ENCODE measurements at regions not wholly inside any gene's neighbourhood (a gene's known extent, or its start where the extent isn't known, plus 50 kb on each side); places are given as distances from the start of the nearest gene placed in this dataset.
A peak's percentile ranks its signal among the peaks of the same experiment; 100 is the strongest.
"Not testable (repeated sequence)": the region's sequence is repeated elsewhere in the genome, so short reads cannot be mapped to it uniquely, and the experiment has no call there.

DNA sequence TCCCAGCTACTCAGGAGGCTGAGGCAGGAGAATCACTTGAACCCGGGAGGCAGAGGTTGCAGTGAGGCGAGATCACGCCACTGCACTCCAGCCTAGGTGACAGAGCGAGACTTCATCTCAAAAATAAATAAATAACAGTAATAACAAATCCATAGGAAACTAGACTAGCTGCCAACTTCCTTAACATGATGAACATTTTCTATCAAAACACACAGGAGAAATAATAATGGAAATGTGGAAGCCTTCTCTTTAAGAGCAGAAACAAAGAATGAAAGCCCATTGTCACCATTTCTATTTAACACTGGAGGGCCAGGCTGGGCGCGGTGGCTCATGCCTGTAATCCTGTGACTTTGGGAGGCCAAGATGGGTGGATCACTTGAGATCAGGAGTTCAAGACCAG, 56.7 kb upstream of the SMURF2 start:
- H3K27me3 ChIP-seq (ENCODE audit: control insufficient read depth, insufficient read depth, low read length); POLR2A ChIA-PET; H3K4me3 ChIP-seq (ENCODE audit: low read depth in 2 of 2, low read length in 2 of 2); ATAC-seq; H3K36me3 ChIP-seq (ENCODE audit: control insufficient read depth, insufficient read depth, low read length); H3K27ac ChIP-seq (ENCODE audit: low read length); H3K4me1 ChIP-seq (ENCODE audit: control insufficient read depth, insufficient read depth, low read length); BruUV-seq (replicated peaks); in situ Hi-C loops (cut with HindIII; ENCODE audit: low pct_unique_long_range_greater_than_20kb, low sequenced_read_pairs); DNase-seq (ENCODE audit: low read depth, low spot score); H3K9me3 ChIP-seq (ENCODE audit: control insufficient read depth, insufficient read depth, low read depth, low read length); CTCF ChIA-PET: not testable (repeated sequence)
- intact Hi-C loops (cut with micrococcal nuclease; ENCODE audit: unreplicated experiment): loop anchor here (10.0 kb wide), 1 partner anchor 54 kb away; the partner anchor contains the start of gene SMURF2

GRCh38 chr17:64718058-64718457, 56.0 kb upstream of the SMURF2 start:
- H3K4me1 ChIP-seq (ENCODE audit: control insufficient read depth, insufficient read depth, low read length): peaks cover under 1% of the 10 kb centered on the region
- no peaks in the 10 kb centered on the region for H3K27me3 ChIP-seq (ENCODE audit: control insufficient read depth, insufficient read depth, low read length)
- in situ Hi-C loops (cut with HindIII; ENCODE audit: low pct_unique_long_range_greater_than_20kb, low sequenced_read_pairs) (no loop called here), intact Hi-C loops (cut with micrococcal nuclease; ENCODE audit: unreplicated experiment) (loop anchor here (10.0 kb wide), 1 partner anchor 53 kb away; the partner anchor contains the start of gene SMURF2)
- ChIA-PET CTCF (no interaction called here), POLR2A (no interaction called here)
- ATAC-seq (no peak), DNase-seq (ENCODE audit: low read depth, low spot score) (no peak)
- BruUV-seq (replicated peaks): no TSS peak
- H3K27ac ChIP-seq (ENCODE audit: low read length): no peak overlapping the region
- H3K4me3 ChIP-seq (ENCODE audit: low read depth in 2 of 2, low read length in 2 of 2): no peak overlapping the region
- TF ChIP-seq REST (IDR thresholded peaks at IDR 0.05; ENCODE audit: insufficient read depth in 1 of 2, low read depth in 2 of 2, low read length in 1 of 2): no peak
- TF ChIP-seq TCF7L2 (IDR thresholded peaks at IDR 0.05; ENCODE audit: low read depth, low read length): no peak
- TF ChIP-seq CTCF (IDR thresholded peaks at IDR 0.05): no peak
- TF ChIP-seq POLR2AphosphoS5 (IDR thresholded peaks at IDR 0.05; ENCODE audit: low read depth, low read length): no peak
- H3K36me3 ChIP-seq (ENCODE audit: control insufficient read depth, insufficient read depth, low read length): no peaks in the 10 kb centered on the region
- no peaks in the 10 kb centered on the region for H3K9me3 ChIP-seq (ENCODE audit: control insufficient read depth, insufficient read depth, low read depth, low read length)

DNA sequence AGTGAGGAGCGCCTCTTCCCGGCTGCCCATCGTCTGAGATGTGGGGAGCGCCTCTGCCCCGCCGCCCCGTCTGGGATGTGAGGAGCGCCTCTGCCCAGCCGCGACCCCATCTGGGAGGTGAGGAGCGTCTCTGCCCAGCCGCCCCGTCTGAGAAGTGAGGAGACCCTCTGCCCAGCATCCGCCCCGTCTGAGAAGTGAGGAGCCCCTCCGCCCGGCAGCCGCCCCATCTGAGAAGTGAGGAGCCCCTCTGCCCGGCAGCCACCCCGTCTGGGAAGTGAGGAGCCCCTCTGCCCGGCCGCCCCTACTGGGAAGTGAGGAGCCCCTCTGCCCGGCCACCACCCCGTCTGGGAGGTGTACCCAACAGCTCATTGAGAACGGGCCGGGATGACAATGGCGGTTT, 54.4 kb upstream of the SMURF2 start:
- H3K9me3 ChIP-seq (ENCODE audit: control insufficient read depth, insufficient read depth, low read depth, low read length); H3K4me1 ChIP-seq (ENCODE audit: control insufficient read depth, insufficient read depth, low read length); H3K4me3 ChIP-seq (ENCODE audit: low read depth in 2 of 2, low read length in 2 of 2); H3K36me3 ChIP-seq (ENCODE audit: control insufficient read depth, insufficient read depth, low read length); DNase-seq (ENCODE audit: low read depth, low spot score); BruUV-seq (replicated peaks); H3K27ac ChIP-seq (ENCODE audit: low read length); H3K27me3 ChIP-seq (ENCODE audit: control insufficient read depth, insufficient read depth, low read length); CTCF ChIA-PET; in situ Hi-C loops (cut with HindIII; ENCODE audit: low pct_unique_long_range_greater_than_20kb, low sequenced_read_pairs); POLR2A ChIA-PET; ATAC-seq: not testable (repeated sequence)
- intact Hi-C loops (cut with micrococcal nuclease; ENCODE audit: unreplicated experiment): loop anchor here (10.0 kb wide), 1 partner anchor 52 kb away; the partner anchor contains the start of gene SMURF2

DNA sequence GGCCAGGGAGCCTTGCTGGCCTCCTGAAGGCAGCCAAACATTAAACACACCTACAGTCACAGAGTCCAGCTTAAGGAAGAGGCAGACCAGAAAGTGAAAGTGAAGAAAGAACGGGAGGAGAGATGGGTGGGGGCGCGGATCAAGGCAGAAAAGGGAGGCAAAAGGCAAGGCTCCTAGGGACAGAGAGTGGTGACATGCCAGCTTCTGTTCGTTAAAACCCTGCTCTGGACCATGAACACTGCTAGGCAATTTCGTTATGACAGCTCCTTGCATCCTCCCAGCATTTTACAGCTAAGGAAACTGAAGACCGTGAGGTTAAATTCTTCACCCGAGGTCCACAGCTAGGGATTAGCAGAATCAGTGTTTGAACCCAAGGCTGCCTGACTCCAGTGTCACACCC, 51.7 kb upstream of the SMURF2 start:
- H3K9me3 ChIP-seq (ENCODE audit: control insufficient read depth, insufficient read depth, low read depth, low read length); H3K27me3 ChIP-seq (ENCODE audit: control insufficient read depth, insufficient read depth, low read length); H3K36me3 ChIP-seq (ENCODE audit: control insufficient read depth, insufficient read depth, low read length); DNase-seq (ENCODE audit: low read depth, low spot score); CTCF ChIA-PET; BruUV-seq (replicated peaks); in situ Hi-C loops (cut with HindIII; ENCODE audit: low pct_unique_long_range_greater_than_20kb, low sequenced_read_pairs): not testable (repeated sequence)
- ATAC-seq: peak; percentile 32
- Histone ChIP-seq H3K4me3 (ENCODE audit: low read depth in 2 of 2, low read length in 2 of 2) (peak overlapping the region; percentile 16 to 44; a peak in 2 of 4 replicates), H3K4me1 (ENCODE audit: control insufficient read depth, insufficient read depth, low read length) (peaks cover 11% of the 10 kb centered on the region), H3K27ac (ENCODE audit: low read length) (peak overlapping the region; percentile 44; the same call in 1 of the 2 replicates)
- POLR2A ChIA-PET: interaction anchor here (0.6 kb wide), 1 partner anchor 45 kb away, joined by 3 read pairs; no protein-coding TSS in a partner anchor
- intact Hi-C loops (cut with micrococcal nuclease; ENCODE audit: unreplicated experiment): loop anchor here (10.0 kb wide), 1 partner anchor 49 kb away; the partner anchor contains the start of gene SMURF2

DNA sequence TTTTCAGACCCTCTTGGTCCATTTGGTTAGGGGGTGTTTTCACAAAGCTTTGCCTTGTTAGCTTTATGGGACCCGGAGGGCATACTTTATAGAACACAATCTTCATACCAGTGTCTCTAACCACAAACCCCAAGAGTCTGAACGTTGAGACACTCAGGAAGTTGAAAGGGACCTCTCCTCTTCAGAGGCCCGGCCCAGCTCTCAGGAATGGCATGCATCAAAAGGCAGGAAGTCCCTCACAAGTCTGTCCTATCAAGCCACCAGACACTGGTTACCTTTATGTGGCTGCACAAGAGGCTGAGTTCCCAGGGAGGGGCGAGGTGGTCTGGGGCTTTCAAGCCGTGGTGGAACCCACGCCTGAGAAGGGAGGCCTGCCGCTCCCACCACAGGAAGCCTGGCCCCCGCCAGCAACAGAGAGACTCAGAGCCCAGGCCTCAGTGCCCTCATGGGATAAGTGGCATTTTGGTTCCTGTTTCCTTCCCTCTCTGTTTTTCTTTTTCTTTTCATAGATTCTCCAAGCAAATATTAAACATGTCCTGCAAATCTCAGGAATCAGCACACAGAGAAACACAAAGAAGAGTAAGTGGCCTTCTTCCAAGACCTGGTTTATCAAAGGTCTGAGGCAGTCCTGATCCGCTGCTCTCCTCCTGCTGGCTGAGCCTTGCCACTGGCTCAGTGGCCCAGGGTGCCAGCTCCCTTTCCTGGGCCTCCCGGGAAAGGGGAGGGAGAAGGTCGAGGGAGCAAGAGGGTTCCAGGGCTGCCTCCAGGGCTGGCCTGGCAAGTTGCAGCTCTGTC, 50.6 kb upstream of the SMURF2 start:
- in situ Hi-C loops (cut with HindIII; ENCODE audit: low pct_unique_long_range_greater_than_20kb, low sequenced_read_pairs); H3K27me3 ChIP-seq (ENCODE audit: control insufficient read depth, insufficient read depth, low read length); H3K27ac ChIP-seq (ENCODE audit: low read length); H3K9me3 ChIP-seq (ENCODE audit: control insufficient read depth, insufficient read depth, low read depth, low read length); DNase-seq (ENCODE audit: low read depth, low spot score); BruUV-seq (replicated peaks); H3K4me3 ChIP-seq (ENCODE audit: low read depth in 2 of 2, low read length in 2 of 2); H3K36me3 ChIP-seq (ENCODE audit: control insufficient read depth, insufficient read depth, low read length): not testable (repeated sequence)
- intact Hi-C loops (cut with micrococcal nuclease; ENCODE audit: unreplicated experiment): loop anchor here (10.0 kb wide), 1 partner anchor 48 kb away; the partner anchor contains the start of gene SMURF2
- peaks cover 13% of the 10 kb centered on the region for H3K4me1 ChIP-seq (ENCODE audit: control insufficient read depth, insufficient read depth, low read length)
- ChIA-PET POLR2A (interaction anchor here (0.7 kb wide), 1 partner anchor 12 kb away, joined by 4 read pairs; no protein-coding TSS in a partner anchor), CTCF (interaction anchor here (0.6 kb wide), 1 partner anchor 13 kb away, joined by 3 read pairs; no protein-coding TSS in a partner anchor)
- ATAC-seq: peak; percentile 79

Data from Panc1 (cell line).